ENCODE measurements at regions not wholly inside any gene's neighbourhood (a gene's known extent, or its start where the extent isn't known, plus 50 kb on each side); places are given as distances from the start of the nearest gene placed in this dataset.

- no peaks in the 10 kb centered on the region for H3K36me3 ChIP-seq
- H3K27me3 ChIP-seq: no peaks in the 10 kb centered on the region
- no peak for DNase-seq (ENCODE audit: extremely low spot score in 2 of 2)
- no peak overlapping the region for H3K4me3 ChIP-seq
- TF ChIP-seq POLR2A (IDR thresholded peaks at IDR 0.05) (no peak), POLR2AphosphoS5 (IDR thresholded peaks at IDR 0.05; ENCODE audit: insufficient read depth in 1 of 2, low read depth in 1 of 2) (no peak), CTCF (IDR thresholded peaks at IDR 0.05) (no peak)
- no peaks in the 10 kb centered on the region for H3K4me1 ChIP-seq
- intact Hi-C loops (cut with DNase I): no loop called here
- no peak overlapping the region for H3K27ac ChIP-seq
- no peaks in the 10 kb centered on the region for H3K9me3 ChIP-seq
Measured at GRCh38 chr1:177466286-177466685, 295.5 kb downstream of the BRINP2 start.

- TF ChIP-seq POLR2A (IDR thresholded peaks at IDR 0.05) (no peak), POLR2AphosphoS5 (IDR thresholded peaks at IDR 0.05; ENCODE audit: insufficient read depth in 1 of 2, low read depth in 1 of 2) (no peak), CTCF (IDR thresholded peaks at IDR 0.05) (no peak)
- Histone ChIP-seq H3K27me3 (no peaks in the 10 kb centered on the region), H3K9me3 (no peaks in the 10 kb centered on the region), H3K27ac (no peak overlapping the region), H3K4me1 (no peaks in the 10 kb centered on the region), H3K4me3 (no peak overlapping the region), H3K36me3 (no peaks in the 10 kb centered on the region)
- DNase-seq (ENCODE audit: extremely low spot score in 2 of 2): no peak
- intact Hi-C loops (cut with DNase I): no loop called here
Measured at GRCh38 chr1:177464686-177465085, 293.9 kb downstream of the BRINP2 start.

- TF ChIP-seq POLR2A (IDR thresholded peaks at IDR 0.05) (no peak), CTCF (IDR thresholded peaks at IDR 0.05) (no peak), POLR2AphosphoS5 (IDR thresholded peaks at IDR 0.05; ENCODE audit: insufficient read depth in 1 of 2, low read depth in 1 of 2) (no peak)
- no peaks in the 10 kb centered on the region for H3K27me3 ChIP-seq
- no peak for DNase-seq (ENCODE audit: extremely low spot score in 2 of 2)
- H3K9me3 ChIP-seq: no peaks in the 10 kb centered on the region
- H3K36me3 ChIP-seq: no peaks in the 10 kb centered on the region
- intact Hi-C loops (cut with DNase I): no loop called here
- peaks cover 15% of the 10 kb centered on the region for H3K4me1 ChIP-seq
- no peak overlapping the region for H3K4me3 ChIP-seq
- H3K27ac ChIP-seq: no peak overlapping the region
Measured at GRCh38 chr1:177451191-177451590, 280.4 kb downstream of the BRINP2 start.

GRCh38 chr1:177448652-177449357 is 278.0 kb downstream of the BRINP2 start:
- Histone ChIP-seq H3K27ac (no peak overlapping the region), H3K4me3 (no peak overlapping the region), H3K36me3 (no peaks in the 10 kb centered on the region), H3K27me3 (no peaks in the 10 kb centered on the region), H3K9me3 (no peaks in the 10 kb centered on the region), H3K4me1 (peaks cover 15% of the 10 kb centered on the region)
- intact Hi-C loops (cut with DNase I): no loop called here
- TF ChIP-seq POLR2A (IDR thresholded peaks at IDR 0.05): no peak
- TF ChIP-seq POLR2AphosphoS5 (IDR thresholded peaks at IDR 0.05; ENCODE audit: insufficient read depth in 1 of 2, low read depth in 1 of 2): no peak
- TF ChIP-seq CTCF (IDR thresholded peaks at IDR 0.05): no peak
- no peak for DNase-seq (ENCODE audit: extremely low spot score in 2 of 2)

DNA sequence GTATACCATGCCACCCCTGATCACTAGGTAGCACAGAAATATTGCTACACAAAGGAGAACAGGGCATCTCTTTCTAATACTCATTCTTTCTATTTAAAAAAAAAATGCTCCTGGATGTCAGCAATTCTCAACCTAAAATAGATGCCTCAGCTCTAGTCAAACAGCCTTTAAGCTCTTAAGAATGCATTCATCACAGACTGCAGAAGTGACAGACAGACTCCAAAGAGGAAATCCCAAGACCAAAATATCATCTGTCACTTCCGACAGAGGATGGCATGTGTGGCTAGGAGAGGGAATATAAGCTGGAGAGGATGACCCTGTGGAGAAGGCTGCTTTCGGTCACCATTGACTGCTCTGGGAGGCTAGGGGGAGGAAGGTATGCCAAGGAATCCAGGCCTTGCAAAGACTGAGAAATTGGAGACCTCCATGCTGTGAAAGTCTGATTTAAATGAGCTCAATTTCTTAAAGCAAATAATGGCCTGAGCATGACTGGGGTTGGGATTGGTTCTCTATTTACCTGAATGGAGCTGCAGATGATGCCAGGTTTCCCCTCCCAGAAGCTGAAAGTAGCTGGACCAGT is 277.4 kb downstream of the BRINP2 start:
- TF ChIP-seq CTCF (IDR thresholded peaks at IDR 0.05): no peak
- TF ChIP-seq POLR2AphosphoS5 (IDR thresholded peaks at IDR 0.05; ENCODE audit: insufficient read depth in 1 of 2, low read depth in 1 of 2): no peak
- no peak for TF ChIP-seq POLR2A (IDR thresholded peaks at IDR 0.05)
- no peaks in the 10 kb centered on the region for H3K27me3 ChIP-seq
- H3K4me3 ChIP-seq: no peak overlapping the region
- intact Hi-C loops (cut with DNase I): no loop called here
- H3K36me3 ChIP-seq: no peaks in the 10 kb centered on the region
- H3K27ac ChIP-seq: no peak overlapping the region
- no peak for DNase-seq (ENCODE audit: extremely low spot score in 2 of 2)
- no peaks in the 10 kb centered on the region for H3K9me3 ChIP-seq
- peaks cover 15% of the 10 kb centered on the region for H3K4me1 ChIP-seq
